ENCODE measurements at regions not wholly inside any gene's neighbourhood (a gene's known extent, or its start where the extent isn't known, plus 50 kb on each side); places are given as distances from the start of the nearest gene placed in this dataset.

- Mint-ChIP-seq H3K4me1 (no peaks in the 10 kb centered on the region), H3K4me3 (no peak overlapping the region), H3K27me3 (no peaks in the 10 kb centered on the region), H3K27ac (no peak overlapping the region), H3K36me3 (no peaks in the 10 kb centered on the region), H3K9me3 (peaks cover 5% of the 10 kb centered on the region)
- no peak for DNase-seq
Observed at GRCh38 chr13:40863723-40864122, 74.3 kb downstream of the SLC25A15 start.

DNA sequence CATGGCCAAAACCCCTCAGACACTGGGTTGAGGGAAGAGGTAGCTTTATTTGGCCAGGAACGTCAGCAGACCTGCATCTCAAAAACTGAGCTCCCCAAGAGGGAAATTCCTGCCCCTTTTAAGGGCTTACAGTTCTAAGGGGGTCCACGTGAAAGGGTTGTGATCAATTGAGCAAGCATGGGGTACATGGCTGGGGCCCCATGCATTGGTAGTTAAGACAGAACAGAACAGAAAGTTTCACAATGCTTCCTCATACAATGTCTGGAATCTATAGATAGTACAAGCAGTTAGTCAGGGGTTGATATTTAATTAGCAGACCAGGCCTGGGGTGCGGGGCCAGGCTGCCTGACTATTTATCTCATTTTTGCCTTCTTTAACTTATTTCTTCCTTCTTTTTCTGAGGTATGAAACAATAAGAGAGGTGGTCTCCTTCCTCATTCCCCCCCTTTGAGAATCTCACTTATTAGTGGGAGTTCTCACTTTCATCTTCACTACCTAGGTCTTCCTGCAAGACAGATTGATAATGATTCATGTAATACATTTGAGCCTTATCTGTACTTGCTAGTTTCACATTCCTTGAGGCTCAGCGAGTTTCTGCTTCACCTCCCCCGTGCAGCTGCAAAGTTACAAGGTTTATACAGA lies 84.8 kb downstream of the SLC25A15 start:
- H3K36me3 Mint-ChIP-seq: peaks cover 81% of the 10 kb centered on the region
- H3K9me3 Mint-ChIP-seq: peaks cover 53% of the 10 kb centered on the region
- no peaks in the 10 kb centered on the region for H3K27me3 Mint-ChIP-seq
- no peaks in the 10 kb centered on the region for H3K4me1 Mint-ChIP-seq
- H3K27ac Mint-ChIP-seq: no peak overlapping the region
- DNase-seq: no peak
- H3K4me3 Mint-ChIP-seq: no peak overlapping the region

DNA sequence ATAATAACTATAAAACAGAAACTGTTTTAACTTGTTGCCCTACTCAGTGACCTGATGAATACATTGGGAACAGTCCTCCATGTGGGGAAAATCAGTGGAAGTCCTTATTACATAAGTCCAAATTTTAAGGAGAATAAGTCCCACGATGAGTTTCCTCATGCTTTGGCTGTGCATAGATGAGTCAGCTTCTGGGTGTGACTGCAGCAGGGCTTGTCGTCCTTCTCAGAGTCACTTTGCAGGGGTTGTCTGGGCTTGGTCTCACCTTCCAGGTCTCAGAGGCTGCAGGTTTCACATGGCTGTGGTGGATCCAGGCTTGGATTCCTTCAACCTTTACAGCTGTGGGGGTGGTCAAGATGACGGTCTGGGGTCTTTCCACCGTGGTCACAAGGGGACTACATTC lies 85.6 kb downstream of the SLC25A15 start:
- Mint-ChIP-seq H3K9me3 (peaks cover 60% of the 10 kb centered on the region), H3K36me3 (peaks cover 89% of the 10 kb centered on the region), H3K4me1 (no peaks in the 10 kb centered on the region), H3K27ac (no peak overlapping the region), H3K4me3 (no peak overlapping the region), H3K27me3 (no peaks in the 10 kb centered on the region)
- no peak for DNase-seq

DNA sequence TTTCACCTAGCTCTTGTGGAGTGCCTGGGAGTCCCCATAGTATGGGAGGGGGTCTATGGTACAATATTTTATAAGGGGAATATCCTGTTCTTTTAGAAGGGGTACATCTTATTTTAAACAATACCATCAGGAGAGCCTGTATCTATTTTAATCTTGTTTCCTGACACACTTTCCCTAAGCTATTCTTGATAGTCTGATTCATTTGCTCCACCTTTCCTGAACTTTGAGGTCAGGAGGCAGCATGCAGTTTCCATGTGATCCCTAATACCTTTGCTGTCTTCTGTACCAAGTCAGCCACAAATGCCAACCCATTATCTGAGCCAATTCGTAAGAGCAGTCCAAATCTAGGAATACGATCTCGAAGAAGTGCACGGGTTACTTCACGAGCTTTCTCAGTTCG lies 86.2 kb downstream of the SLC25A15 start:
- DNase-seq: no peak
- Mint-ChIP-seq H3K9me3 (peaks cover 65% of the 10 kb centered on the region), H3K36me3 (peaks cover 90% of the 10 kb centered on the region), H3K4me3 (no peak overlapping the region), H3K27ac (no peak overlapping the region), H3K4me1 (peaks cover under 1% of the 10 kb centered on the region), H3K27me3 (no peaks in the 10 kb centered on the region)

GRCh38 chr13:40876020-40876738 lies 86.8 kb downstream of the SLC25A15 start:
- Mint-ChIP-seq H3K4me1 (peaks cover 3% of the 10 kb centered on the region), H3K27ac (no peak overlapping the region), H3K4me3 (no peak overlapping the region), H3K27me3 (no peaks in the 10 kb centered on the region), H3K36me3 (peaks cover 95% of the 10 kb centered on the region), H3K9me3 (peaks cover 70% of the 10 kb centered on the region)
- DNase-seq: no peak

- Mint-ChIP-seq H3K27me3 (no peaks in the 10 kb centered on the region), H3K36me3 (peaks cover 93% of the 10 kb centered on the region), H3K9me3 (peaks cover 64% of the 10 kb centered on the region), H3K27ac (no peak overlapping the region), H3K4me1 (peaks cover 19% of the 10 kb centered on the region), H3K4me3 (no peak overlapping the region)
- no peak for DNase-seq
Observed at GRCh38 chr13:40878321-40878720, 88.9 kb downstream of the SLC25A15 start.

- peaks cover 60% of the 10 kb centered on the region for H3K9me3 Mint-ChIP-seq
- peaks cover 22% of the 10 kb centered on the region for H3K4me1 Mint-ChIP-seq
- no peak for DNase-seq
- H3K36me3 Mint-ChIP-seq: peaks cover 93% of the 10 kb centered on the region
- H3K27ac Mint-ChIP-seq: no peak overlapping the region
- no peak overlapping the region for H3K4me3 Mint-ChIP-seq
- no peaks in the 10 kb centered on the region for H3K27me3 Mint-ChIP-seq
Observed at GRCh38 chr13:40878823-40879222, 89.4 kb downstream of the SLC25A15 start.

Data from activated naive CD8-positive, alpha-beta T cell treated with anti-CD3 and anti-CD28 coated beads for 36 hours (primary cell).